ENCODE measurements at regions not wholly inside any gene's neighbourhood (a gene's known extent, or its start where the extent isn't known, plus 50 kb on each side); places are given as distances from the start of the nearest gene placed in this dataset.

DNA sequence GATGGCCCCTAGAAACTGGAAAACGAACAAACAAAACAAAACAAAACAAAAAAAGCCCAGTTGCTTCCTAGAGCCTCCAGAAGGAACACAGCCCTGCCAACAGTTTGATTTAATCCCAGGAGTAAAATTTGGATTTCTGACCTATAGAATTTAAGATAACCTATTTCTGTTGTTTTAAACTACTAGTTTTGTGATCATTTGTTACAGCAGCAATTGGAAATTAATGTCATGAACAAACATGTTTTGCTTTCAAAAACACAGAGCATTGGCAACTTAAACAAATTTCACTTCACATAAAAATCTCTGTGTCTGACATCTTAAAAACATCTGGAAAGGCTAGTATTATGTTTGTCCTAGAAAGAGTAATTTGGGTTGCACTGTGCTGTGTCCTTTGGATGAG, 437.3 kb downstream of the METTL15 start:
- TF ChIP-seq EZH2 (IDR thresholded peaks at IDR 0.05) (no peak), POLR2AphosphoS5 (IDR thresholded peaks at IDR 0.05; ENCODE audit: borderline replicate concordance, low read depth, low read length) (no peak), FOXP2 (optimal IDR thresholded peaks at IDR 0.05; ENCODE audit: control extremely low read depth, extremely low read length, insufficient read depth) (no peak)
